NCI-H1105 (cell line): ENCODE measurements at regions not wholly inside any gene's neighbourhood (a gene's known extent, or its start where the extent isn't known, plus 50 kb on each side); places are given as distances from the start of the nearest gene placed in this dataset.
"Not testable (repeated sequence)": the region's sequence is repeated elsewhere in the genome, so short reads cannot be mapped to it uniquely, and the experiment has no call there.

Experiments used
- DNase-seq: peaks from one replicate; lab custom pipeline; 2025; lab: John Stamatoyannopoulos, UW

GRCh38 chr2:6139142-6139541, 447.0 kb downstream of the SOX11 start:
- no peak for DNase-seq

- DNase-seq, result no peak
Measured at GRCh38 chr2:6139916-6140315, 447.7 kb downstream of the SOX11 start.

DNA sequence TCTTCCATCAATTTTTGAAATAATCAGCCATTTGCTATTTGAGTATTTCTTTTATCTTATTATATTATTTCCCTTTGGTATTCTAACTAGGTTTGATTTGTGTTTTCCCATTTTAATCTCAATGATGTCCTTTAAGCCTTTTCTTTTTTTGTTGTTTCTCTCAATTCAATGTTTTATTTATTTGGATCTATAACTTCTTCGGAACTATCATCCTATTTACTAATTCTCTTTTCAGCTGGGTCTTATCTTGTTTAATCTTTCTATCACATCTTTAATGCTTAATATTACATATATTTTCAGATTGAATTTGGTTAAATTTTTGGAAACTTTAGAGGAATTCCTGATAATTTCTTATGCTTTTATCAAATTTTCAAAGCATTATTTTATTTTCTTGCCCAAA, 448.3 kb downstream of the SOX11 start:
- DNase-seq, result no peak

DNA sequence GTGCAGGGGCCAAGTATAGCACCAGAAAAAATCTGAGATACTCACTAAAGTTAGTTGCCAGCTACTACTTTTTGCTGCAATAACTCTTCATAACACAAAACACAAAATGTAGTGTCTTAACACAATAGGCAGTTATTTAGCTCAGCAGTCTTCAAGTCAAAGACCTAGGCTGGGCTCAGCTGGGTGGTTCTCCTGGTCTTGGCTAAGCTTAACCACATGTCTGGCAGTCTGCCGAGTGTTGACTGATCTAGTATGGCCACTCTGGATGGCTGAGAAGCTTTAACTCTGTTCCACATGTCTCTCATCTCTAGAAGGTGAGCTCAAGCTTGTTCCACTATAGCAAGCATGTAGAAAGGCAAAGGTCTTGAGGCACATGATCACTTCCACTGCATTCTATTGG, 451.6 kb downstream of the SOX11 start:
- no peak for DNase-seq

DNA sequence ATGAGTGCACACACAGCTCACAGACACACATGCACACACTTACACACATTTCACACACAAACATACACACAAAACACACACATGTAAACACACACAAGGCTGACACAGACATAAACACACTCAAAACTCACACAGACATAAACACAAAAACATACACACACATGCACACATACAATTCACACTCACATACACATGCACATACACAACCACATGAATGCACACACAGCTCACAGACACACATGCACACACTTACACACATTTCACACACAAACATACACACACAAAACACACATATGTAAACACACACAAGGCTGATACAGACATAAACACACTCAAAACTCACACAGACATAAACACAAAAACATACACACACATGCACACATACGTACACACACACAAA, 455.0 kb downstream of the SOX11 start:
- not testable (repeated sequence) for DNase-seq

DNA sequence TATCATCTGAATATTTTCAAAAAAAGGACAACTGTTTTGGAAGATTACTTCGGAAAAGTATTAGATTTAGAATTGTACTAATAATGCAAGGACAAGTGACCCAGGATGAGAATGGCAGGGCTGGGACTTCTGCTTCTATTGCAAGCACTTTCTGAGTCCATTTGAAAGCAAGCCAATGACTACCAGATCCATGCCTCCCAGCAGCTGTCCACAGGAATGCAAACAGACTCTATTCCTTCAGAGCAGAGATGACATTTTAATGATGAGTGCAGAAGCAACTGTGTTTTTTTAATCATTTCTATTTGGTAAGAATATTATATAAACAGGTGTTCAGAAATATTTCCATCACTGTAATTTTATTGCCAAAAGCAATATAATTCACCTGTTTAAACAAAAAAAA, 456.7 kb downstream of the SOX11 start:
- no peak for DNase-seq

- no peak for DNase-seq
Measured at GRCh38 chr2:6159606-6160005, 467.4 kb downstream of the SOX11 start.

GRCh38 chr2:6163932-6164331, 471.7 kb downstream of the SOX11 start:
- DNase-seq, result no peak

GRCh38 chr2:6164986-6165747, 473.0 kb downstream of the SOX11 start:
- no peak for DNase-seq

DNA sequence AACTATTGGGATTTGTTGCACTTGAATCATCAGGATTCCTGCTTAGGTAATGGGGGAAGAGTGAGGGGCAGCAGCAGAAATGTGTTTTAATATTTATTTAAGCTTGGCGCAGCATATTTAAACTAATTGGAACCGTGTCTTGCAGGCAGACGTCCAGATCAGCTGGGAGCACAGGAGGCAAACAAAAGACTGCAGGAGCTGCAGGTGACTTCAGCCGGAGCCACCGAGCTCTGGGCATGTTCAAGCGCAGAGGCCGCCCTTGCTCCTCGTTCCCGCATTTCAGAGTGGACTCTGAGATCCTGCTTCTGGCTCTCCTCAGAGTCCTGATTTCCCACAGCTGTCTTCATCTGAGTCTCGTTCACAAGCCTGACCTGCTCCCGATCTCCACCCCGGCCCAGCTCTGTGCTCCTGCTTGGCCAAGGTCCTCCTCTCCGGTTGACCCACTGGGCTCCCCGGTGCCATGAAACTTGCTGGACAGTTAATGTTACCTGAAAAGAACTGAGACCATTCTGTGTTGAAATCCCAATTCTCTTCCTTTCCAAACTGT, 475.5 kb downstream of the SOX11 start:
- DNase-seq, result no peak

- no peak for DNase-seq
Measured at GRCh38 chr2:6168485-6168884, 476.3 kb downstream of the SOX11 start.

DNA sequence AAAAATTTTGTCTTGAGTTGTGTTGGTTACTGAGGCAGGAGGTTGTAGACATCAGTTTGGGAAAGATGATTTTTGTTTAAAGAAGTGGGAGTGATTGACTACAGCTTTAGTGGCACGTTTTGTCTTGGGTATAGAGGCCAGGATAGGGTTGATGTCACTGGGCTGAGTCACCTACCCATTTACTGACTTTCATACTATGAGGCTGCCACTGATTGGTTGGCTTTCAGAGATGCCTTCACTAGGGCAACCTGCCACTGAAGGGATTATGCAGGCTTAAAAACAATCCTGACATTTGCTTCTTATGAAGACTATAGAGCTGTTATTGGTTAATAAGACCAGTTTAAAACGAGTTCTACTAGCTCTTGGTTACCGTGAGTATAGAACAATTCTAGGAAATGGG, 479.1 kb downstream of the SOX11 start:
- no peak for DNase-seq

DNA sequence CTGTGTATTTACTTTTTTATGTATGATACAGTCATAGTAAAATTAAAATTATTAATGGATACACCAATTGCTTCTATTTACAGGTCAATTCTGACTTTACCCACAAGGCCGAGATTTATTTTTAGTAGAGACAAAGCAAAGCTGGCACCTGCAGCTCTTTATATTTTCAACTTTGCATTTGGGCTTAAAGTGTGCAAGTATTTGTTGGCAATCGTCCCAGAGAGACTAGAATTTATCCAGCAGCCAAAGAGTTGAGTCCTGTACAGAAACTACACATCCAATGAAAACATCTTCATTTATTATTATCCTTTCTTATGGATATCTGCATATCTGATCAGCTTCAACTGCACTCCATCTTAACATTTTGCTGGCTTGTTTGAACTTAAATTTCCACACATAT, 485.6 kb downstream of the SOX11 start:
- no peak for DNase-seq

GRCh38 chr2:6181525-6181924, 489.3 kb downstream of the SOX11 start:
- DNase-seq, result no peak

GRCh38 chr2:6181926-6182325, 489.7 kb downstream of the SOX11 start:
- no peak for DNase-seq

GRCh38 chr2:6183226-6183625, 491.0 kb downstream of the SOX11 start:
- no peak for DNase-seq

GRCh38 chr2:6184532-6185292, 492.5 kb downstream of the SOX11 start:
- DNase-seq, result no peak

- no peak for DNase-seq
Measured at GRCh38 chr2:6186332-6187151, 494.4 kb downstream of the SOX11 start.

DNA sequence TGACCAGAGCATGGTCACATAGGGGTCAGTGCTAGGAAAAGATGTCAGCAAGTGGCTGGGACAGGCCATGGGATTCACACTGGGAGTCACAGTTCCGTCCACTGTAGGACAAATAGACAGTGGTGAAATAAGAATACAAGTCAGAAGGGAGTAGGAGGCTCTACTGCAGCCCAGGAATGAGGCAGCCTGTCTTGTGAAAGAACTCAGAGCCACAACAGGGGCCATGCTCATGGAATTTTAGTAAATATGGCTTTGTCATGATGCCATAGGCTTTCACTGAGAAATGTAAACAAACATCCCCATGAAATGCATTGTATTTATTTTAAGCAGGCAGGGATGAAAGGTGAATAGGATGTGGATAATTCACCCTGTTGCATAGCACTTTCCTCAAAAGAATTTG, 504.3 kb downstream of the SOX11 start:
- no peak for DNase-seq

- DNase-seq, result not testable (repeated sequence)
Measured at GRCh38 chr2:6198370-6198919, 506.3 kb downstream of the SOX11 start.

GRCh38 chr2:6202756-6203155, 510.6 kb downstream of the SOX11 start:
- DNase-seq, result no peak

DNA sequence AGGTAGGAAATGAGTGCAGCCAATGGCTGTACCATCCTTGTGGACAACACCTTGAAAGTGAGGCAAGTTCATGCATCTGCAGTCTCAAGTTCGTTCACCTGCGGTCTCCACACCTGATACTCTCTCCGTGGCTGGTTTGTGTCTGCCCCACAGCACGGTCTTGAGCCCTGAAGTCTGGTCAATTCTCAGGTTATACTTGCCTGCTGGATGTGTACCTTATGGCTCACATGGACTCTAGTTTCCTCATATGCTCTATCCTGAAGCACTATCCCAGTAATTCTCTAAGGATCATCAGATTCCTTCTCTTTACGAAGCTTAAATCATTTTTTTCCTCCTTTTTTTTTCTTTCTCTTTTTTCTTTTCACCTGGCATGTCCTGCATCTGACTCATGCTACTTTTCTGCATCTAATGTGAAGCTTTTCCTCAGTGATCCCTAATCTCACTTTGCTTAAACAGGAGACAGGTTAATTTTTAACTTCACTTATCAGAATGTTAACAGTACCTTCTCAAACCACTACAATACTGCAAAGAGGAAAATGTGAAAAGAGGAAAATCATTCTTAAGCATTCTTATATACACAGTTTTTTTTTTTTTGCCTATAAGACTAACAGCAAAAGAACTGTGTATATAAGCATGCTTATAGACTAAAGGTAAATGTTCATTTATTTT, 511.2 kb downstream of the SOX11 start:
- DNase-seq, result no peak
